ENCODE measurements at regions not wholly inside any gene's neighbourhood (a gene's known extent, or its start where the extent isn't known, plus 50 kb on each side); places are given as distances from the start of the nearest gene placed in this dataset.
"Not testable (repeated sequence)": the region's sequence is repeated elsewhere in the genome, so short reads cannot be mapped to it uniquely, and the experiment has no call there.

GRCh38 chr17:63193827-63194226 lies 227.8 kb downstream of the TANC2 start:
- no peak for DNase-seq
- Histone ChIP-seq H3K36me3 (no peaks in the 10 kb centered on the region), H3K27me3 (no peaks in the 10 kb centered on the region)

GRCh38 chr17:63196772-63197335 lies 230.8 kb downstream of the TANC2 start:
- Histone ChIP-seq H3K4me1 (no peaks in the 10 kb centered on the region), H3K4me3 (no peak overlapping the region), H3K27me3 (no peaks in the 10 kb centered on the region), H3K27ac (no peak overlapping the region), H3K9me3 (replicated peaks) (no peaks in the 10 kb centered on the region), H3K36me3 (no peaks in the 10 kb centered on the region)
- DNase-seq: no peak

More at GRCh38 chr17:63193827-63194226, 227.8 kb downstream of the TANC2 start:
- Histone ChIP-seq H3K4me1 (no peaks in the 10 kb centered on the region), H3K4me3 (no peak overlapping the region), H3K27ac (no peak overlapping the region), H3K9me3 (replicated peaks) (no peaks in the 10 kb centered on the region)

- Histone ChIP-seq H3K4me1 (no peaks in the 10 kb centered on the region), H3K9me3 (replicated peaks) (no peaks in the 10 kb centered on the region; the same call in 1 of the 2 replicates), H3K27ac (no peak overlapping the region), H3K36me3 (no peaks in the 10 kb centered on the region), H3K4me3 (no peak overlapping the region), H3K27me3 (no peaks in the 10 kb centered on the region)
- no peak for DNase-seq
These were observed 237.6 kb downstream of the TANC2 start for GRCh38 chr17:63203652-63204051.

GRCh38 chr17:63221939-63222338 lies 224.2 kb downstream of the CYB561 start:
- Histone ChIP-seq H3K4me3 (no peak overlapping the region), H3K9me3 (replicated peaks) (no peaks in the 10 kb centered on the region), H3K4me1 (no peaks in the 10 kb centered on the region), H3K27me3 (no peaks in the 10 kb centered on the region), H3K36me3 (no peaks in the 10 kb centered on the region), H3K27ac (no peak overlapping the region)
- DNase-seq: no peak

- H3K4me1 ChIP-seq: no peaks in the 10 kb centered on the region
- no peak overlapping the region for H3K4me3 ChIP-seq
- DNase-seq: peak in 1 of 2 experiments; percentile 19
- no peaks in the 10 kb centered on the region for H3K9me3 ChIP-seq (replicated peaks)
- H3K27me3 ChIP-seq: no peaks in the 10 kb centered on the region
- no peaks in the 10 kb centered on the region for H3K36me3 ChIP-seq
- H3K27ac ChIP-seq: no peak overlapping the region
These were observed 223.5 kb downstream of the CYB561 start for GRCh38 chr17:63222655-63223054.

GRCh38 chr17:63223212-63223911 lies 222.7 kb downstream of the CYB561 start:
- no peaks in the 10 kb centered on the region for H3K36me3 ChIP-seq
- no peaks in the 10 kb centered on the region for H3K9me3 ChIP-seq (replicated peaks)
- no peak for DNase-seq
- H3K27me3 ChIP-seq: no peaks in the 10 kb centered on the region
- H3K4me3 ChIP-seq: no peak overlapping the region
- no peaks in the 10 kb centered on the region for H3K4me1 ChIP-seq
- H3K27ac ChIP-seq: no peak overlapping the region

- no peaks in the 10 kb centered on the region for H3K4me1 ChIP-seq
- H3K9me3 ChIP-seq (replicated peaks): no peaks in the 10 kb centered on the region
- no peaks in the 10 kb centered on the region for H3K36me3 ChIP-seq
- H3K4me3 ChIP-seq: no peak overlapping the region
- no peak for DNase-seq
- H3K27me3 ChIP-seq: no peaks in the 10 kb centered on the region
- H3K27ac ChIP-seq: no peak overlapping the region
These were observed 221.5 kb downstream of the CYB561 start for GRCh38 chr17:63224644-63225043.

GRCh38 chr17:63226720-63227119 lies 219.4 kb downstream of the CYB561 start:
- H3K9me3 ChIP-seq (replicated peaks); H3K27me3 ChIP-seq; DNase-seq; H3K4me1 ChIP-seq; H3K4me3 ChIP-seq; H3K27ac ChIP-seq; H3K36me3 ChIP-seq: not testable (repeated sequence)

GRCh38 chr17:63231015-63231620 lies 215.0 kb downstream of the CYB561 start:
- H3K27me3 ChIP-seq; H3K9me3 ChIP-seq (replicated peaks); DNase-seq; H3K27ac ChIP-seq; H3K4me3 ChIP-seq; H3K36me3 ChIP-seq; H3K4me1 ChIP-seq: not testable (repeated sequence)

- Histone ChIP-seq H3K36me3 (no peaks in the 10 kb centered on the region), H3K4me3 (no peak overlapping the region), H3K9me3 (replicated peaks) (no peaks in the 10 kb centered on the region; the same call in 1 of the 2 replicates), H3K27ac (no peak overlapping the region), H3K27me3 (no peaks in the 10 kb centered on the region), H3K4me1 (no peaks in the 10 kb centered on the region)
- no peak for DNase-seq
These were observed 213.4 kb downstream of the CYB561 start for GRCh38 chr17:63232565-63233310.

GRCh38 chr17:63240106-63240505 lies 206.0 kb downstream of the CYB561 start:
- H3K36me3 ChIP-seq: no peaks in the 10 kb centered on the region
- H3K27me3 ChIP-seq: no peaks in the 10 kb centered on the region
- no peaks in the 10 kb centered on the region for H3K9me3 ChIP-seq (replicated peaks)
- no peak overlapping the region for H3K27ac ChIP-seq
- H3K4me1 ChIP-seq: no peaks in the 10 kb centered on the region
- DNase-seq: no peak
- no peak overlapping the region for H3K4me3 ChIP-seq

GRCh38 chr17:63246344-63246743 lies 199.8 kb downstream of the CYB561 start:
- Histone ChIP-seq H3K36me3 (no peaks in the 10 kb centered on the region), H3K4me1 (peaks cover 15% of the 10 kb centered on the region), H3K9me3 (replicated peaks) (no peaks in the 10 kb centered on the region), H3K27me3 (no peaks in the 10 kb centered on the region), H3K4me3 (no peak overlapping the region), H3K27ac (no peak overlapping the region)
- DNase-seq: no peak

GRCh38 chr17:63247706-63248105 lies 198.4 kb downstream of the CYB561 start:
- Histone ChIP-seq H3K4me1 (peaks cover 15% of the 10 kb centered on the region), H3K9me3 (replicated peaks) (no peaks in the 10 kb centered on the region), H3K36me3 (no peaks in the 10 kb centered on the region), H3K27me3 (no peaks in the 10 kb centered on the region), H3K27ac (no peak overlapping the region), H3K4me3 (no peak overlapping the region)
- DNase-seq: no peak

- peaks cover 15% of the 10 kb centered on the region for H3K4me1 ChIP-seq
- H3K27ac ChIP-seq: peak overlapping the region; percentile 87
- H3K9me3 ChIP-seq (replicated peaks): no peaks in the 10 kb centered on the region; the same call in 1 of the 2 replicates
- peak overlapping the region; percentile 41 for H3K4me3 ChIP-seq
- H3K27me3 ChIP-seq: no peaks in the 10 kb centered on the region
- no peaks in the 10 kb centered on the region for H3K36me3 ChIP-seq
- peak; percentile 42 to 76 for DNase-seq
These were observed 196.7 kb downstream of the CYB561 start for GRCh38 chr17:63249256-63250004.
